K562 (cell line): ENCODE measurements at regions not wholly inside any gene's neighbourhood (a gene's known extent, or its start where the extent isn't known, plus 50 kb on each side); places are given as distances from the start of the nearest gene placed in this dataset.

ENCODE experiments used
- ATAC-seq: fragments of 200-7000 bp; cut with Tn5 transposase; 3 replicates; pipeline ENCODE4 v1.9.1; 2020; ENCODE audit warnings: moderate library complexity
- BruUV-seq: library from RNA; stranded (reverse); fragments of 400-500 nt; replicated peaks from 2 replicates; lab custom pipeline; 2021; lab: Mats Ljungman, UMichigan
- CTCF ChIA-PET: fragments of 300-600 bp; formaldehyde crosslinking; extraction: SDS; loops from one replicate; lab custom pipeline; 2021; ENCODE audit warnings: low intra/inter-chr PET ratio; lab: Yijun Ruan, JAX
- POLR2A ChIA-PET: fragments of 300-600, 350-650 bp; sonication (Branson Sonifier 250); formaldehyde crosslinking; extraction: SDS; loops from one replicate; lab custom pipeline; 2021; ENCODE audit warnings: antibody characterized with exemption, inconsistent platforms; lab: Yijun Ruan, JAX
- DNase-seq, 4 experiments: peaks; one replicate each; pipeline versions ENCODE4 v3.0.0 to v3.0.0-alpha.2; 2011 to 2018; ENCODE audit warnings: low spot score in 3 of 4, mixed read lengths in 3 of 4; ENCODE audit errors: extremely low read depth in 1 of 4
- FAIRE-seq: peaks from 2 replicates; lab custom pipeline; 2011; peaks lifted over from hg19 to GRCh38; lab: Jason Lieb, UNC
- H2AFZ ChIP-seq: 2 replicates; pipeline ENCODE4 v1.6.0; 2011; ENCODE audit warnings: low read depth, low read length, control low read depth, inconsistent platforms
- H3K27ac ChIP-seq: fragments of 200-600 bp; 3 replicates; pipeline ENCODE4 v1.8.0; 2011; ENCODE audit warnings: low read depth, mild to moderate bottlenecking, control low read depth, inconsistent platforms, low read length, moderate library complexity, mixed read lengths; ENCODE audit errors: extremely low read depth
- H3K27me3 ChIP-seq, 2 experiments: fragments of 300-600 bp in 1 of 2; 2 replicates in 1 of 2; 3 replicates in 1 of 2; pipeline versions ENCODE4 v1.6.0 to v1.8.0; 2011; ENCODE audit warnings: inconsistent platforms in 2 of 2, low read length in 2 of 2, mild to moderate bottlenecking in 1 of 2, mixed read lengths in 1 of 2, moderate library complexity in 1 of 2; ENCODE audit not compliant: control insufficient read depth in 2 of 2, insufficient read depth in 2 of 2
- H3K36me3 ChIP-seq: fragments of 300-600 bp; 3 replicates; pipeline ENCODE4 v1.8.0; 2011; ENCODE audit warnings: mild to moderate bottlenecking, low read length, inconsistent platforms; ENCODE audit not compliant: control insufficient read depth, insufficient read depth
- H3K4me1 ChIP-seq, 2 experiments: fragments of 200-600 bp in 1 of 2; replicated peaks in 1 of 2; 2 replicates in 1 of 2; 3 replicates in 1 of 2; pipeline versions ENCODE4 v1.5.1 to v1.8.0; 2011; ENCODE audit warnings: inconsistent platforms in 2 of 2, low read length in 2 of 2, mild to moderate bottlenecking in 1 of 2, mixed read lengths in 1 of 2, moderate library complexity in 1 of 2; ENCODE audit not compliant: control insufficient read depth in 2 of 2, insufficient read depth in 2 of 2
- H3K4me2 ChIP-seq: 2 replicates; pipeline ENCODE4 v1.6.1; 2011; ENCODE audit warnings: low read length, control low read depth, inconsistent platforms, mixed read lengths; ENCODE audit not compliant: insufficient read depth
- H3K4me3 ChIP-seq: fragments of 200-600 bp; sonication (generic), shearing (Covaris generic); 2 replicates; pipeline ENCODE4 v1.5.1; 2016; ENCODE audit warnings: control low read depth, inconsistent platforms
- H3K79me2 ChIP-seq: fragments of 200-600 bp; 3 replicates; pipeline ENCODE4 v1.8.0; 2011; ENCODE audit warnings: low read length, inconsistent platforms; ENCODE audit not compliant: control insufficient read depth, insufficient read depth
- H3K9ac ChIP-seq, 2 experiments: 2 replicates each; pipeline versions ENCODE4 v1.6.0 to v1.6.1; 2011; ENCODE audit warnings: low read depth in 2 of 2, low read length in 2 of 2, control low read depth in 1 of 2, inconsistent platforms in 1 of 2, mild to moderate bottlenecking in 1 of 2, mixed read lengths in 1 of 2; ENCODE audit not compliant: insufficient read depth in 1 of 2
- H3K9me1 ChIP-seq: one replicate; pipeline ENCODE4 v1.6.0; 2011; ENCODE audit warnings: inconsistent platforms, mild to moderate bottlenecking, low read length, moderate library complexity; ENCODE audit not compliant: control insufficient read depth, insufficient read depth
- H3K9me3 ChIP-seq: replicated peaks from 2 replicates; pipeline ENCODE4 v1.5.1; 2011; ENCODE audit warnings: low read depth, low read length, inconsistent platforms; ENCODE audit not compliant: control insufficient read depth, insufficient read depth
- H4K20me1 ChIP-seq: replicated peaks from 2 replicates; pipeline ENCODE4 v1.6.1; 2011; ENCODE audit warnings: low read length, inconsistent platforms, mixed read lengths; ENCODE audit not compliant: control insufficient read depth, insufficient read depth
- ELK1 ChIP-seq: sonication (generic); formaldehyde crosslinking; IDR thresholded peaks from 2 replicates; pipeline ENCODE4 v1.8.1; 2022; ENCODE audit warnings: missing genetic modification reagents
- ESRRB ChIP-seq: fragments of 250-450 bp; sonication (Bioruptor Pico); IDR thresholded peaks from 2 replicates; pipeline ENCODE4 v1.5.0; 2020; ENCODE audit warnings: mild to moderate bottlenecking, moderate library complexity, borderline replicate concordance
- MAFK ChIP-seq: IDR thresholded peaks from 2 replicates; pipeline ENCODE4 v1.6.1; 2011; ENCODE audit warnings: low read length, improper control_type of control experiment
- PHB2 ChIP-seq: fragments of 450-650 bp; IDR thresholded peaks from 2 replicates; pipeline ENCODE4 v1.6.1; 2017; ENCODE audit warnings: low read depth
- PHTF2 ChIP-seq: fragments of 250-450 bp; sonication (Bioruptor Pico); IDR thresholded peaks from 2 replicates; pipeline ENCODE4 v1.5.0; 2021; ENCODE audit warnings: mild to moderate bottlenecking
- PKNOX1 ChIP-seq: fragments of 450-650 bp; IDR thresholded peaks from 2 replicates; pipeline ENCODE4 v1.6.1; 2016
- RREB1 ChIP-seq: fragments of 250-450 bp; sonication (Bioruptor Pico); IDR thresholded peaks from 2 replicates; pipeline ENCODE4 v1.4.0; 2020
- TFAP4 ChIP-seq: sonication (generic); formaldehyde crosslinking; IDR thresholded peaks from 2 replicates; pipeline ENCODE4 v1.8.0; 2022; ENCODE audit warnings: missing genetic modification reagents, mild to moderate bottlenecking, moderate library complexity, borderline replicate concordance
- TGIF2 ChIP-seq: sonication (generic); formaldehyde crosslinking; IDR thresholded peaks from 2 replicates; pipeline ENCODE4 v1.8.1; 2022; ENCODE audit warnings: mild to moderate bottlenecking, missing genetic modification reagents, moderate library complexity
- ZBTB33 ChIP-seq: sonication (generic); formaldehyde crosslinking; IDR thresholded peaks from 2 replicates; pipeline ENCODE4 v1.8.1; 2023; ENCODE audit warnings: mild to moderate bottlenecking, missing genetic modification reagents
- WGBS: fragments of 100-300 bp; shearing (Covaris generic); methylation state at CpG from one replicate; pipeline ENCODE4 v1.1.6; 2016; ENCODE audit warnings: low coverage, mixed read lengths; ENCODE audit not compliant: insufficient coverage; ENCODE audit errors: missing lambda C conversion rate; 5-methylcytosine and 5-hydroxymethylcytosine counted together
- in situ Hi-C: fragments of 300-500 bp; cut with MboI; formaldehyde crosslinking; loops from 4 replicates; pipeline ENCODE4 v1.15.0; 2018; ENCODE audit warnings: inconsistent platforms, mixed read lengths
- intact Hi-C: fragments of 100-400 bp; cut with micrococcal nuclease; formaldehyde crosslinking; loops from 2 replicates; pipeline ENCODE4 v1.14.2; 2022

- Histone ChIP-seq H3K9me1 (no peaks in the 10 kb centered on the region), H3K9ac (peak overlapping the region in 1 of 2 experiments; percentile 53; a peak in 2 of 4 replicates), H3K4me2 (no peak overlapping the region), H3K36me3 (no peaks in the 10 kb centered on the region), H3K79me2 (no peaks in the 10 kb centered on the region), H4K20me1 (no peaks in the 10 kb centered on the region), H2AFZ (peak overlapping the region; percentile 56), H3K4me1 (peaks cover 69 to 75% of the 10 kb centered on the region in 2 experiments), H3K27ac (no peak overlapping the region), H3K4me3 (no peak overlapping the region), H3K9me3 (no peaks in the 10 kb centered on the region), H3K27me3 (no peaks in the 10 kb centered on the region)
- peak; percentile 59 for ATAC-seq
- FAIRE-seq, result no peak
- WGBS, result 71% methylated on average over 11 of the region's 14 CpGs
- ChIA-PET CTCF (no interaction called here), POLR2A (no interaction called here)
- peak in 3 of 4 experiments; percentile 55 to 58 (median 56) for DNase-seq
- intact Hi-C loops (no loop called here), in situ Hi-C loops (no loop called here)
- BruUV-seq, result no TSS peak
- TF ChIP-seq TFAP4 (no peak), PKNOX1 (peak; percentile 43; the same call in 1 of the 2 replicates), ESRRB (no peak), MAFK (no peak), TGIF2 (no peak), RREB1 (CRISPR knock-in tag) (no peak), ZBTB33 (CRISPR knock-in tag) (no peak), ELK1 (CRISPR knock-in tag) (no peak), PHB2 (no peak), PHTF2 (CRISPR knock-in tag) (no peak)
Measured at GRCh38 chr11:69396051-69396947, 85.2 kb upstream of the LINC01488 start.
